Fibroblast of peridontal ligament (primary cell): ENCODE measurements at regions not wholly inside any gene's neighbourhood (a gene's known extent, or its start where the extent isn't known, plus 50 kb on each side); places are given as distances from the start of the nearest gene placed in this dataset.
A peak's percentile ranks its signal among the peaks of the same experiment; 100 is the strongest.

Source experiments
- DNase-seq: peaks from one replicate; pipeline ENCODE4 v3.0.0-alpha.2; 2010; ENCODE audit errors: extremely low read depth

DNA sequence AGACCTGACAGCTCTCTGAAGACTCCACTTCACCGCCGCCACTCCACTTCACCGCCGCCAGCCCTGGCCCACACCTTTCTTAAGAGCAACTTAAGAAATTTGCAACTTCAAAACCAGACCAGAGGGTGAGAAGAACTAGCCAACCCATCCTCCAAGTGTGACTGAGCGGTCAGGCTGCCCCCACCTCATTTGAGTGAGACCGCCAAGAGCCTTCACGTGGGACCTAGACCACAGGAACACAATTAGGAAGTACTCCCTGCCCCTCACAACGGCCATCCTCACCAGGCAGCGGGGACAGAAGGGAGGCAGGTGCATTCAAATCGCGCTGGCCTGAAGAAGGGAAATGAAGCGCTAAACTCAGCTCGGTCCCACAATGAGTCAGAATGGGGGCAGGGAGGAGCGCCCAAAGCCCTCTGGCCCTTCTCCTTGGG is 156.8 kb upstream of the BCL6 start:
- no peak for DNase-seq

- DNase-seq, result no peak
These were observed 157.7 kb upstream of the BCL6 start for GRCh38 chr3:187902936-187903335.

DNA sequence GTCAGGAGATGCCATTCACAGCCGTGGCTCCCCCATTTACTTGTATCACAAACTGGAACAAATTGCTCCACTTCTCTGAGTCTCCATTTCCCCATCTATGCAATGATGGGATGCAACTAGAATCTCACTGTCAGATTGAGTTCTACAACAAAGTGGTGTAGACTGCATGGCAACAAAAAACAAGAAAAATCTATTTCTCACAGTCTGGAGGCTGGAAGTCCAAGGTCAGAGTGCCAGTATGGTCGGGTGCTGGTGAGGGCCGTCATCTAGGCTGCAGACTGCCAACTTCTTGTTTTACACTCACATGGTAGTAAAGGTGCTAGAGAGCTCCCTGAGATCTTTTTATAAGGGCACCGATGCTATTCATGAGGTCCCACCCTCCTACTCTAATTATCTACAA is 158.4 kb upstream of the BCL6 start:
- DNase-seq, result no peak

- no peak for DNase-seq
These were observed 161.1 kb upstream of the BCL6 start for GRCh38 chr3:187906416-187906815.

DNA sequence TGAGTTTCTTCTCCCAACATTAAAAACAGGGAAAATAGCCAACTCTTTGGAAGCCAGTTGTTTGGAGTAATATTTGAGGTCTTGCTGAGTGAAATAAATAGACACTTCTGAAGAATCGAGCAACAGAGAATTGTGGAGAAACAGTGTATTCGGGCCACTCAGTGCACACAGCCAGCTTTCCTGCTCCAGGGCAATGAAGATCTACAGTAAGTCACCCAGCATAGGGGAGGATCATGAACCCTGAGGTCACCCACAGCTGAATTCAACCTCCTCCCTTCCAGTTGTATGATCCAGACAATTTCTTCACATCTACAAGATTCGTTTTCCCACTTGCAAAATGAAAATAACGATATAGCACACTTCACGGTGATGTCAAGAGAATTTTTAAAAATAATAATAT is 161.7 kb upstream of the BCL6 start:
- no peak for DNase-seq

DNA sequence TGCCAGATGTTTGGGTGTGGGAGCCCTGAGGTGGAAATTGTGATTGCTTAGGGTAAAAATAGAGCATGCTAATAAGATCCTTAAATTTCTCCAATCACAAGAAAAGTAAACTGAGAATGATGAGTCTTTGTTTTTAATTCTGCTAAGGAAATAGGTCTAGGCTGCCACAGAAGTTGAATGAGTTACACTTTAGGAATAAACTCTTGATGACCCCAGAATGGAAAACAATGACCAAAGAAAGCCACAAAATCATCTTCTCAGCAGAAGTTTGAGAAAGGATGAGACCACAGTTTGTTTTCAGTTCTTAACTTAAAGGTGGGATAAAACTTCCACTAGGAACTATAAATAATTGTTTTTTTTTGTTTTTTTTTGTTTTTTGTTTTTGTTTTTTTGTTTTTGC is 164.6 kb upstream of the BCL6 start:
- DNase-seq, result no peak

GRCh38 chr3:187912007-187912406 is 166.7 kb upstream of the BCL6 start:
- no peak for DNase-seq

- peak; percentile 41 for DNase-seq
These were observed 168.4 kb upstream of the BCL6 start for GRCh38 chr3:187913617-187914033.

GRCh38 chr3:187914231-187914630 is 169.0 kb upstream of the BCL6 start:
- no peak for DNase-seq

DNA sequence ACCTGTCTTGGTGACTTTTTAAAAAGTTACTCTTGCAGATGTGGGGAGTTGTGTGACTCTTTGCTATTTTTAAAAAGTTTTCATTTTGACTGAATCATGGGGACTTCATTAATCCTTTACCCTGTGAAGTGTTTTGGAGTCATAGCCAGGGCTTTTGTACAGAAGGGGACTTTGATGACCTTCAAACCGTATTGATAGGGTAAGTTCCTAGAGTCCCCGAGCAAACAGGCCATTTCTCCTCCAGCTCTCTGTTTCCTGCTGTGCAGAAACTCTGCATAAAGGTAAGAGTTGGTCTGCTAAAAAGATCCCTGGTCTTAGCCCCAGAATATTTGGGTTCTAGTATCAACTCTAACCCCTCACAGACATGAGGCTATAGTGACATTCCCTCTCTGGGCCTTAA is 170.8 kb upstream of the BCL6 start:
- no peak for DNase-seq

- no peak for DNase-seq
These were observed 172.9 kb upstream of the BCL6 start for GRCh38 chr3:187918081-187918644.

DNA sequence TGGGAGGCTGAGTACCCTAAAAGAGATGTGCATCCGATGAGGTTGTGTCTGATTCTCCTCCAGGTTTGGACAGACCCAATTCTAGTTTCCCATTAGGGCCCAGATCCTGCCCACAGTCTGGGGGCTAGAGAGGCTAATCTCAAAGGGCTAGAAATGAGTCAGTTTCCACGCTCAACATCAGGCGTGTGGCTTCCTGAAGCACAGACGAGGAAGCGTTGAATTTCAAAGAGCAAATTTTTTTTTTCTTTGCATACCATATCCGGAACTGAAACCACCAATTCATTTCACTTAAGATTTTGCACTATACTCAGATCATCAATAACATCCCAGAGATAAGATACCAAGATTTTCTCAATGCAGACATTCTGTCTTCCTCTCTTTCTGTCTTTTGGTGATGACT is 173.8 kb upstream of the BCL6 start:
- DNase-seq, result no peak

- no peak for DNase-seq
These were observed 174.3 kb upstream of the BCL6 start for GRCh38 chr3:187919544-187919943.

DNA sequence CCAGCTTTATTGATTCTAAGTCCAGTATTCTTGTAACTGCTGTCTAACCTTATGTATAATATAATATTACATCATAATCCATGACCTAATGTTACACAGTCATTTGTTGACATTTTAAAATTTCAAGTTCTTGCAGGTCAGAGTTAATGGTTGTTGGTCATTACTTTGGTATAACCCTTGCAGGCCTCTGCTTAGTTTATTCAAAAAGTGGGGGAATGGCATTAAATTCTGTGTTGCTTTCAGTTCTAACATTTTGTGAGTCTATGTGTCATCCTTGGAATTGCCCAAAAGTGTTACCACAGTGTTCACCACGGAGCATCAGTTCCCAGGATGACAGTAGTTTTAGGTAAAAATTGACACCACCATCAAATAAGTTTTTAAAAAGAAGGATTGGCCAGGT is 174.8 kb upstream of the BCL6 start:
- peak; percentile 60 for DNase-seq

DNA sequence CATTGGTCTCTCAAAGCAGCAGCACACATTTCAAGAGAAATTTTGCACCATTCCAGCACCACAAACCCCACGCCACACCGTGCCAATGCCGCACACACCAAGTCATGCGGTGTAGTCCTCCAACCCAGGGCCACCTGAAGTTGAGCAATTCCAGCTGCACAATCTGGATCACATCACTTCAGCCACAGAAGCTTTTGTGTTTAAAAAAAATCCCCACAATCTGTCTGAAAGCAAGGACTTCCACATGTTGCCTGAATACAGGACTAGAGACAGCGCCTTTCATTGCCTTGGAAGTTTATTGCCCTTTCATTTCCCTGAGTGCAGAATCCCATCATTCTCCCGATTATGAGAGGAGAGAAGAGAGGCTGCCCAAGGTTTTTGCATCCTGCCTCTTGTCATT is 175.6 kb upstream of the BCL6 start:
- DNase-seq, result peak; percentile 61

- DNase-seq, result no peak
These were observed 176.3 kb upstream of the BCL6 start for GRCh38 chr3:187921391-187922074.

- DNase-seq, result peak; percentile 58
These were observed 177.6 kb upstream of the BCL6 start for GRCh38 chr3:187922704-187923416.

- DNase-seq, result no peak
These were observed 179.4 kb upstream of the BCL6 start for GRCh38 chr3:187924651-187925050.

- DNase-seq, result no peak
These were observed 180.1 kb upstream of the BCL6 start for GRCh38 chr3:187925326-187925725.

DNA sequence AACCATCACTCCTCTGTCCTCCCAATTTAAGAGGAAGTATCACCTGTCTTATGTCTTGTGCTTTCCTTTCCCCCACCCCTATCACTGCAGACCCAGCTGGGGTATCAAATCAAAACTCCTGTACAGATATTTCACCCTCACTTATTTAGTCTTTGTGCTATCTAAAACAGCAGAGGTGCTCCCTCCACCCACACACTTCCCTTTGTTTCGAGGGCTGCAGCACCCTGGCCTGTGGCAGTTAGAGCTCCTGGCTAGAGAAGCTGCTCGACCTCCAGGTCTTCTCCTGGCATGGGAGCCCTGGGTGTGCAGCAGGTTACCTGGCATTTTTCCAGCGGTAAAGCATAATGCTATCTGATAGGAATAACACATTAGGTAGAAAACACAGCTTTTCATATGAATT is 181.4 kb upstream of the BCL6 start:
- no peak for DNase-seq

DNA sequence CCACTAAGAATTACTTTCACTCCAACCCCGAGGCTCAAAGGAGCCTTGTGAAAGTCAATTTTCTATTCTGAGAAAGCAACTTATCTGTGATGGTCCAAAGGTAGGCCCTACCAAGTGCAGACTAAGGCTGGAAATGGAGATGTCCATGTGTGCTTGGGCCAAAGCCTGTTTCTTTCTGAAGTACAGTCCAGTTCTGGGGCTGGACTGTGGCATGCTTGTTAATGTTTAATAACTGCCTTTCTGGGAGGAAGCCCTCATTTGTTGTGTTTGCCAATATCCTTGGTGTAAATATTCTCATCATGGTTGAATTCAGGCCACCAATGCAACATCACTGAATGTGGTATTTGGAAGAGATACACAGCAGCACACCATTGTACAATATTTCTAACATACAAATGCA is 182.3 kb upstream of the BCL6 start:
- no peak for DNase-seq

- DNase-seq, result no peak
These were observed 184.0 kb upstream of the BCL6 start for GRCh38 chr3:187929112-187929816.

GRCh38 chr3:187930021-187930420 is 184.8 kb upstream of the BCL6 start:
- no peak for DNase-seq
